H1 (cell line): ENCODE measurements at regions not wholly inside any gene's neighbourhood (a gene's known extent, or its start where the extent isn't known, plus 50 kb on each side); places are given as distances from the start of the nearest gene placed in this dataset.

ENCODE experiments used
- CBX5 ChIP-seq: fragments of 300-800, 300-1000 bp; sonication (generic); IDR thresholded peaks from 2 replicates; pipeline ENCODE4 v1.7.1; 2016; ENCODE audit warnings: antibody characterized with exemption, low read length, low read depth
- CEBPB ChIP-seq: IDR thresholded peaks from 2 replicates; pipeline ENCODE4 v1.6.1; 2012; ENCODE audit warnings: low read depth, low read length
- CTCF ChIP-seq, 3 experiments: IDR thresholded peaks; 1 replicate in 2 of 3; 2 replicates in 1 of 3; pipeline versions ENCODE4 v1.5.1 to v1.6.1; 2011; ENCODE audit warnings: low read length in 3 of 3, mild to moderate bottlenecking in 3 of 3, inconsistent platforms in 2 of 3, low read depth in 1 of 3, moderate library complexity in 1 of 3; ENCODE audit not compliant: insufficient read depth in 1 of 3; ENCODE audit errors: control extremely low read depth in 1 of 3
- EP300 ChIP-seq, 2 experiments: IDR thresholded peaks; 1 replicate in 1 of 2; 2 replicates in 1 of 2; pipeline ENCODE4 v1.6.1; 2011 to 2012; ENCODE audit warnings: low read depth in 2 of 2, low read length in 2 of 2, mild to moderate bottlenecking in 2 of 2, borderline replicate concordance in 1 of 2, inconsistent platforms in 1 of 2, moderate library complexity in 1 of 2
- POLR2A ChIP-seq, 2 experiments: IDR thresholded peaks; 1 replicate in 1 of 2; 2 replicates in 1 of 2; pipeline ENCODE4 v1.6.1; 2011; ENCODE audit warnings: low read depth in 2 of 2, low read length in 2 of 2, mild to moderate bottlenecking in 2 of 2; ENCODE audit errors: control extremely low read depth in 1 of 2
- POLR2AphosphoS5 ChIP-seq: IDR thresholded peaks from 2 replicates; pipeline ENCODE4 v1.6.1; 2011; ENCODE audit warnings: low read depth, low read length
- RBBP5 ChIP-seq: IDR thresholded peaks from 2 replicates; pipeline ENCODE4 v1.7.1; 2012; ENCODE audit warnings: low read depth, mild to moderate bottlenecking, inconsistent platforms, low read length, moderate library complexity, borderline replicate concordance
- SIN3A ChIP-seq, 2 experiments: IDR thresholded peaks in 1 of 2; conservative IDR thresholded peaks in 1 of 2; 2 replicates each; pipeline ENCODE4 v1.6.1; 2011 to 2012; ENCODE audit warnings: low read length in 2 of 2, improper control_type of control experiment in 1 of 2, low read depth in 1 of 2, mild to moderate bottlenecking in 1 of 2
- YY1 ChIP-seq: IDR thresholded peaks from 2 replicates; pipeline ENCODE4 v1.6.1; 2011; ENCODE audit warnings: low read depth, mild to moderate bottlenecking, low read length

- TF ChIP-seq CTCF (IDR thresholded peaks at IDR 0.05; ENCODE audit: control extremely low read depth in 1 of 3, insufficient read depth in 1 of 3, low read depth in 1 of 3, low read length in 3 of 3) (no peak), CEBPB (no peak), EP300 (IDR thresholded peaks at IDR 0.05; ENCODE audit: borderline replicate concordance in 1 of 2, low read depth in 2 of 2, low read length in 2 of 2) (no peak), POLR2A (IDR thresholded peaks at IDR 0.05; ENCODE audit: control extremely low read depth in 1 of 2, low read depth in 2 of 2, low read length in 2 of 2) (no peak), SIN3A (conservative IDR thresholded peaks at IDR 0.05 in 1 of 2, IDR thresholded peaks at IDR 0.05 in 1 of 2; ENCODE audit: low read depth in 1 of 2, low read length in 2 of 2) (no peak), RBBP5 (no peak), CBX5 (no peak), YY1 (no peak), POLR2AphosphoS5 (no peak)
Observed at GRCh38 chr2:226491112-226491511, 308.5 kb downstream of the IRS1 start.
